ENCODE measurements at regions not wholly inside any gene's neighbourhood (a gene's known extent, or its start where the extent isn't known, plus 50 kb on each side); places are given as distances from the start of the nearest gene placed in this dataset.

DNA sequence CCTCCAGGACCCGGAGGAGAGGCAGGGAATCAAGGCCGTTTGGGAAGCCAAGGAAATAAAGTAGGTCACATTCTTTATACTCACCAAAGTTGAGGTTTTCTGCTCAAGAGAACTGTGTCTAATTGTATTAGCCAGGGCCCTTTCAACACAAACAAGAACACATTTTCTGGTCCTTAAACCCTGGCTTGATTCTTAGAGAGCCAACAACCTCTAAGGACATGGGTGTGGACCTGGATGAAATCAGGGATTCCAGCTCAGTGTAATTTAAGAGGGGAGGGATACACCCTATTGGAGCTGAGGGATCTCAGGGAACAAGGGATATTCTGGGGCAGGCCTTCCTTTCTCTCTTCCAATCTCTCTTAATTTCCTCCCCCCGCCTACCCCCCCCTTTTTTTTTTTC, 104.8 kb downstream of the COL6A6 start:
- no peak for DNase-seq (ENCODE audit: extremely low spot score)
- H3K27ac ChIP-seq (ENCODE audit: low read depth): no peak overlapping the region
- no peak overlapping the region for H3K4me3 ChIP-seq (ENCODE audit: low read depth, low read length)
- WGBS: 60% methylated on average over 3 of the region's 3 CpGs
- no peaks in the 10 kb centered on the region for H3K4me1 ChIP-seq (ENCODE audit: insufficient read depth)
- H3K36me3 ChIP-seq (ENCODE audit: insufficient read depth): no peaks in the 10 kb centered on the region

DNA sequence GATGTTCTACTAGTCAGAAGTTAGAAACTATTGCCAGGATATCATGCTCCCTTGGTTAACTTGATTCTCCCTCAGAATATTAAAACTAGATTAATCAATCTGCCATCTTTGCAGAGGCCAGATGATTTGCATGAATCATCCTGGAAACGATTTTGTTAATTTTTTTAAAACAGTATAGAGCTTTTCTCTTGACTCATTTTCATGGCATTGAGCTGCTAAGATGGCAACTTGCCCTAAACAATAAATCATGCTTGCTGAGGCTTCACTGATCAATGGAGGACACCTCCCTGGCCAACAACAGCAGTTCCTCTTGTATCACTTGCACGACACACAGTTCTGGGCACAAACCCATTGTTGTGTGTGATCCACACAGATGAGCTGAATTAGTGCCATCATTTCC, 109.1 kb downstream of the COL6A6 start:
- no peak for DNase-seq (ENCODE audit: extremely low spot score)
- WGBS: 58% methylated on average over 2 of the region's 2 CpGs
- no peaks in the 10 kb centered on the region for H3K36me3 ChIP-seq (ENCODE audit: insufficient read depth)

DNA sequence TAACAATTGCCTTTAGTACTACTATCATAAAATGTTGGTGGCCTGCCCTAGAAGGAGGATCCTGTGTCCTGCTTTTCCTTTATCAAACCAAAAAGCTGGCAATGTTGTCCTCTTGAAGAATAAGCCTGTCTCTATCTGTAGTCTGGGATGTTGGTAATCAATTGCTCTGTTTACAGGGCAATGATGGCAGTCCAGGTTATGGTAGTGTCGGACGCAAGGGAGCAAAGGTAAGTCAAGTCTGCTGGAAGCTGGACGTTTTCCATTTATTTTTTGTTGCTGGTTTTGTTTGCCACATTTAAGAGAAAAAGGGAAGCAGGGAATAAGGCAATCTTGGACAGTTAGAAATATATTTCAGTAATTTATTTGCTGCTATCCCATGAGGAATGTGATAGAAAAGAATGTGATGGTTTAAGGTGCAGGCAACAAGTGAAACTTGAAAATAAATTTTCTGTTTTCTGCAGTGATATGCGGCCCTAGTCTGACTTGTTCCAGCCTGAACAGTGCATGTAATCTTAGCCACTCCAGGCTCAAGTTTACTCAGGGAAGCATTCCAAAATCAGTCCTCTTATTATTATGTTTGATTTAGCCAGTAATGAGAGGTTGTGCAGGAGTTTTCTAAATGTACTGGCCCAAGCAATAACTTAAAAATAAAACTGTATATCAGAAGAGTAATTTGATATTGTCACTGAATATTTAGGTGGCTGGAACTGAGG, 110.3 kb downstream of the COL6A6 start:
- 69% methylated on average over 4 of the region's 4 CpGs for WGBS
- DNase-seq (ENCODE audit: extremely low spot score): no peak

More for the DNA sequence above, 109.1 kb downstream of the COL6A6 start:
- no peak overlapping the region for H3K4me3 ChIP-seq (ENCODE audit: low read depth, low read length)
- H3K4me1 ChIP-seq (ENCODE audit: insufficient read depth): no peaks in the 10 kb centered on the region
- no peak overlapping the region for H3K27ac ChIP-seq (ENCODE audit: low read depth)

DNA sequence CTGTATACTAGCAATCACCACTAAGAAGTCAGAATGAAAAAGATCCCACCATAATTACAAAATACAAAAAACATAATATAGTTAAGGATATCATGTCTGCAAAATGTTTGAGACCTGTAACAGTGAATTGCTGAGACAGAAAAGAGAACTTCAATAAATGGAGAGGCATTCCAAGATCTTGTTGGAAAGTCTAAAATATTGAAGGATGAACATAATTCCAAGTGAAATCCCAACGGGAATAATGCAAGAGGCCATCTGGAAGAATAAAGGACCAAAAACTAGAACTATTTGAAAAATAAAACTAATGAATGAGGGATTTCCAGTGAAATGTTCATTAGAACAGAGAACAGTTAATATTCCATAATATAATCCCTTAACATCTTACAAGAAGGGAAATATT, 110.9 kb downstream of the COL6A6 start:
- 76% methylated on average over 1 of the region's 1 CpG for WGBS
- no peak overlapping the region for H3K4me3 ChIP-seq (ENCODE audit: low read depth, low read length)
- no peaks in the 10 kb centered on the region for H3K36me3 ChIP-seq (ENCODE audit: insufficient read depth)
- no peak for DNase-seq (ENCODE audit: extremely low spot score)
- H3K27ac ChIP-seq (ENCODE audit: low read depth): no peak overlapping the region
- H3K4me1 ChIP-seq (ENCODE audit: insufficient read depth): no peaks in the 10 kb centered on the region

More for the DNA sequence above, 110.3 kb downstream of the COL6A6 start:
- no peaks in the 10 kb centered on the region for H3K4me1 ChIP-seq (ENCODE audit: insufficient read depth)
- no peaks in the 10 kb centered on the region for H3K36me3 ChIP-seq (ENCODE audit: insufficient read depth)
- no peak overlapping the region for H3K4me3 ChIP-seq (ENCODE audit: low read depth, low read length)
- H3K27ac ChIP-seq (ENCODE audit: low read depth): no peak overlapping the region
